CD14-positive monocyte (primary cell): ENCODE measurements at regions not wholly inside any gene's neighbourhood (a gene's known extent, or its start where the extent isn't known, plus 50 kb on each side); places are given as distances from the start of the nearest gene placed in this dataset.

Source experiments
- DNase-seq, 3 donors: peaks; one replicate each; pipeline ENCODE4 v3.0.0-alpha.2; 2011 to 2022
- H2AFZ ChIP-seq: 2 replicates; pipeline ENCODE4 v1.6.0; 2012; ENCODE audit warnings: mild to moderate bottlenecking, low read depth, low read length, inconsistent platforms; ENCODE audit not compliant: insufficient read depth, poor library complexity, severe bottlenecking
- H3K27ac ChIP-seq, 2 donors: 1 replicate in 1 of 2; 2 replicates in 1 of 2; pipeline ENCODE4 v1.5.1; 2012 to 2013; ENCODE audit warnings: low read length in 2 of 2, control low read depth in 1 of 2, inconsistent platforms in 1 of 2, low read depth in 1 of 2, mild to moderate bottlenecking in 1 of 2
- H3K27me3 ChIP-seq, 2 donors: one replicate each; pipeline versions ENCODE4 v1.6.0 to v1.6.1; 2011 to 2013; ENCODE audit warnings: low read length in 2 of 2; ENCODE audit not compliant: control insufficient read depth in 2 of 2, insufficient read depth in 2 of 2
- H3K36me3 ChIP-seq, 2 donors: replicated peaks in 1 of 2; 1 replicate in 1 of 2; 2 replicates in 1 of 2; pipeline versions ENCODE4 v1.5.1 to v1.6.1; 2012 to 2013; ENCODE audit warnings: low read length in 2 of 2, control low read depth in 1 of 2, inconsistent platforms in 1 of 2, mild to moderate bottlenecking in 1 of 2; ENCODE audit not compliant: insufficient read depth in 2 of 2, control insufficient read depth in 1 of 2
- H3K4me1 ChIP-seq, 2 donors: 1 replicate in 1 of 2; 2 replicates in 1 of 2; pipeline versions ENCODE4 v1.5.1 to v1.6.1; 2012 to 2013; ENCODE audit warnings: low read length in 2 of 2, control low read depth in 1 of 2, inconsistent platforms in 1 of 2, mild to moderate bottlenecking in 1 of 2, moderate library complexity in 1 of 2; ENCODE audit not compliant: insufficient read depth in 2 of 2, control insufficient read depth in 1 of 2
- H3K4me2 ChIP-seq: replicated peaks from 2 replicates; pipeline ENCODE3; 2012; ENCODE audit warnings: low read length, moderate library complexity, mild to moderate bottlenecking; ENCODE audit not compliant: poor library complexity, severe bottlenecking; ENCODE audit errors: extremely low read depth
- H3K4me3 ChIP-seq, 3 experiments: fragments of 200-600 bp in 1 of 3; sonication (generic) in 1 of 3; replicated peaks in 1 of 3; 1 replicate in 2 of 3; 2 replicates in 1 of 3; pipeline ENCODE4 v1.5.1; 2011 to 2013; ENCODE audit warnings: low read length in 3 of 3, mild to moderate bottlenecking in 3 of 3, control low read depth in 2 of 3, low read depth in 2 of 3, inconsistent platforms in 1 of 3, moderate library complexity in 1 of 3
- H3K79me2 ChIP-seq: 2 replicates; pipeline ENCODE4 v1.6.0; 2012; ENCODE audit warnings: mild to moderate bottlenecking, control low read depth, inconsistent platforms, low read length, moderate library complexity; ENCODE audit not compliant: insufficient read depth
- H3K9ac ChIP-seq: 2 replicates; pipeline ENCODE4 v1.6.0; 2017; ENCODE audit warnings: low read length, mild to moderate bottlenecking; ENCODE audit not compliant: insufficient read depth, poor library complexity, severe bottlenecking
- H3K9me3 ChIP-seq, 2 donors: replicated peaks in 1 of 2; 1 replicate in 1 of 2; 2 replicates in 1 of 2; pipeline versions ENCODE4 v1.5.1 to v1.6.1; 2012 to 2013; ENCODE audit warnings: low read length in 2 of 2, control low read depth in 1 of 2; ENCODE audit not compliant: control insufficient read depth in 1 of 2, insufficient read depth in 1 of 2
- H4K20me1 ChIP-seq: 2 replicates; pipeline ENCODE4 v1.6.0; 2012; ENCODE audit warnings: mild to moderate bottlenecking, low read length, control low read depth, moderate library complexity; ENCODE audit not compliant: insufficient read depth
- H3K27ac Mint-ChIP-seq, 7 donors: one replicate each; pipeline ENCODE4 v1.8.0; 2020; ENCODE audit warnings: mild to moderate bottlenecking in 7 of 7, mixed read lengths in 7 of 7, moderate library complexity in 6 of 7, inconsistent platforms in 2 of 7
- H3K27me3 Mint-ChIP-seq, 3 donors: one replicate each; pipeline ENCODE4 v1.8.0; 2021 to 2022; ENCODE audit warnings: low read depth in 3 of 3, mild to moderate bottlenecking in 3 of 3, mixed read lengths in 3 of 3, moderate library complexity in 3 of 3, inconsistent platforms in 1 of 3
- H3K36me3 Mint-ChIP-seq, 2 donors: one replicate each; pipeline ENCODE4 v1.8.0; 2020; ENCODE audit warnings: mixed read lengths in 2 of 2, inconsistent platforms in 1 of 2, mild to moderate bottlenecking in 1 of 2
- H3K4me1 Mint-ChIP-seq: one replicate; pipeline ENCODE4 v1.8.0; 2020; ENCODE audit warnings: mild to moderate bottlenecking, mixed read lengths
- H3K4me3 Mint-ChIP-seq, 2 donors: one replicate each; pipeline ENCODE4 v1.8.0; 2020; ENCODE audit warnings: mild to moderate bottlenecking in 2 of 2, mixed read lengths in 2 of 2, moderate library complexity in 1 of 2
- H3K9me3 Mint-ChIP-seq, 7 donors: one replicate each; pipeline ENCODE4 v1.8.0; 2020 to 2022; ENCODE audit warnings: mixed read lengths in 7 of 7, mild to moderate bottlenecking in 6 of 7, moderate library complexity in 6 of 7, inconsistent platforms in 2 of 7
- WGBS: methylation state at CpG from one replicate; pipeline ENCODE4 v1.1.5; 2013; ENCODE audit warnings: missing lambda C conversion rate; ENCODE audit not compliant: insufficient coverage; 5-methylcytosine and 5-hydroxymethylcytosine counted together
- intact Hi-C, 2 donors: fragments of 100-400 bp; cut with micrococcal nuclease; formaldehyde crosslinking; loops; one replicate each; pipeline versions ENCODE4 v1.15.0 to v1.15.1; 2023
- TF ChIP-seq, protein P1 (sequence below): fragments of 200-600 bp; IDR thresholded peaks from one replicate; pipeline ENCODE4 v1.8.0; 2022; ENCODE audit warnings: antibody characterized with exemption, mild to moderate bottlenecking

GRCh38 chr3:81027344-81027743 lies 734.1 kb downstream of the GBE1 start:
- no peak overlapping the region for H3K4me2 ChIP-seq
- no peaks in the 10 kb centered on the region for H4K20me1 ChIP-seq
- Mint-ChIP-seq H3K9me3 (peaks cover 0 to 9% (median 3%) of the 10 kb centered on the region in 7 donors), H3K4me1 (no peaks in the 10 kb centered on the region), H3K27ac (no peak overlapping the region), H3K27me3 (peaks cover 0 to 3% (median 0%) of the 10 kb centered on the region in 3 donors), H3K4me3 (no peak overlapping the region), H3K36me3 (no peaks in the 10 kb centered on the region)
- TF ChIP-seq, protein P1, sequence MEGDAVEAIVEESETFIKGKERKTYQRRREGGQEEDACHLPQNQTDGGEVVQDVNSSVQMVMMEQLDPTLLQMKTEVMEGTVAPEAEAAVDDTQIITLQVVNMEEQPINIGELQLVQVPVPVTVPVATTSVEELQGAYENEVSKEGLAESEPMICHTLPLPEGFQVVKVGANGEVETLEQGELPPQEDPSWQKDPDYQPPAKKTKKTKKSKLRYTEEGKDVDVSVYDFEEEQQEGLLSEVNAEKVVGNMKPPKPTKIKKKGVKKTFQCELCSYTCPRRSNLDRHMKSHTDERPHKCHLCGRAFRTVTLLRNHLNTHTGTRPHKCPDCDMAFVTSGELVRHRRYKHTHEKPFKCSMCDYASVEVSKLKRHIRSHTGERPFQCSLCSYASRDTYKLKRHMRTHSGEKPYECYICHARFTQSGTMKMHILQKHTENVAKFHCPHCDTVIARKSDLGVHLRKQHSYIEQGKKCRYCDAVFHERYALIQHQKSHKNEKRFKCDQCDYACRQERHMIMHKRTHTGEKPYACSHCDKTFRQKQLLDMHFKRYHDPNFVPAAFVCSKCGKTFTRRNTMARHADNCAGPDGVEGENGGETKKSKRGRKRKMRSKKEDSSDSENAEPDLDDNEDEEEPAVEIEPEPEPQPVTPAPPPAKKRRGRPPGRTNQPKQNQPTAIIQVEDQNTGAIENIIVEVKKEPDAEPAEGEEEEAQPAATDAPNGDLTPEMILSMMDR: no peak
- H2AFZ ChIP-seq: no peak overlapping the region
- H3K27me3 ChIP-seq: no peaks in the 10 kb centered on the region
- no peak overlapping the region for H3K9ac ChIP-seq
- H3K36me3 ChIP-seq: no peaks in the 10 kb centered on the region
- intact Hi-C loops: no loop called here
- no peak for DNase-seq
- H3K79me2 ChIP-seq: no peaks in the 10 kb centered on the region
- peaks cover 0 to 4% of the 10 kb centered on the region in 2 donors for H3K9me3 ChIP-seq
- H3K4me1 ChIP-seq: no peaks in the 10 kb centered on the region
- H3K27ac ChIP-seq: no peak overlapping the region
- H3K4me3 ChIP-seq: no peak overlapping the region
- WGBS: no CpG with 5 or more reads among the region's 1 CpG

DNA sequence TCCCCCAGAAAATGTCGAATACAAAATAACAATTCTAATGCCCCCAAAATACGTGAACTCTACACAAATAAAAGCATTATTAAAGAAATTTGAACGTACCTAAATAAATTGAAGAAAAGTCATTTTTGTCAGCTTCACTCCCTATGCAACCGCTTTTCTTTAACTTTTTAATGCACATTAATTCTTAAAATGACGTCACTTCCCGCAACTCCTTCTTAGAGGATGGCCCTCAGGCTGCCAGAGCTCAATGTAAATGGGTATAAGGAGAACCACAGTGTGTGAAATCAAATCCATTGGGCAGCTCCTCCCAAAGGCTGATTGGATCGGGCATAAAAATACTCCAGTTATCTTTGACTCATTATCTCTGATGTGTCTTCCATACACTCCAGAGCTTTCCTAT lies 736.9 kb downstream of the GBE1 start:
- no peak overlapping the region for H3K4me3 ChIP-seq
- Mint-ChIP-seq H3K4me1 (no peaks in the 10 kb centered on the region), H3K27me3 (peaks cover 0 to 3% (median 0%) of the 10 kb centered on the region in 3 donors), H3K27ac (no peak overlapping the region), H3K4me3 (no peak overlapping the region), H3K36me3 (no peaks in the 10 kb centered on the region), H3K9me3 (peaks cover 0 to 7% (median 4%) of the 10 kb centered on the region in 7 donors)
- intact Hi-C loops: no loop called here
- no peak for DNase-seq
- no peak overlapping the region for H2AFZ ChIP-seq
- no peaks in the 10 kb centered on the region for H3K4me1 ChIP-seq
- WGBS: 100% methylated on average over 1 of the region's 7 CpGs
- no peaks in the 10 kb centered on the region for H3K36me3 ChIP-seq
- no peaks in the 10 kb centered on the region for H3K79me2 ChIP-seq
- no peak overlapping the region for H3K27ac ChIP-seq
- H3K27me3 ChIP-seq: no peaks in the 10 kb centered on the region
- H3K9ac ChIP-seq: no peak overlapping the region
- no peaks in the 10 kb centered on the region for H4K20me1 ChIP-seq
- peaks cover 0 to 4% of the 10 kb centered on the region in 2 donors for H3K9me3 ChIP-seq
- H3K4me2 ChIP-seq: no peak overlapping the region
- TF ChIP-seq, protein P1: no peak
